Body of pancreas (tissue), 4 donors: ENCODE measurements at regions not wholly inside any gene's neighbourhood (a gene's known extent, or its start where the extent isn't known, plus 50 kb on each side); places are given as distances from the start of the nearest gene placed in this dataset.

ENCODE experiments used
- ATAC-seq: fragments of 150-250 bp; one replicate; pipeline ENCODE4 v1.9.1; 2016
- DNase-seq, 4 donors: peaks; one replicate each; pipeline ENCODE4 v3.0.0-alpha.2; 2019
- H3K27ac ChIP-seq, 4 donors: fragments of 200-600 bp; sonication (generic); 1 replicate in 3 of 4; 2 replicates in 1 of 4; pipeline versions ENCODE4 v1.5.1 to v1.6.1; 2016 to 2019; ENCODE audit warnings: mild to moderate bottlenecking in 1 of 4, mixed read lengths in 1 of 4, moderate library complexity in 1 of 4
- H3K27me3 ChIP-seq, 2 donors: fragments of 200-600 bp; sonication (generic); one replicate each; pipeline ENCODE4 v1.6.0; 2016; ENCODE audit warnings: mild to moderate bottlenecking in 1 of 2
- H3K36me3 ChIP-seq, 2 donors: fragments of 200-600 bp; sonication (generic); replicated peaks in 1 of 2; 2 replicates each; pipeline ENCODE4 v1.5.1; 2016; ENCODE audit warnings: low read depth in 2 of 2; ENCODE audit not compliant: insufficient read depth in 1 of 2
- H3K4me1 ChIP-seq: fragments of 200-600 bp; sonication (generic); one replicate; pipeline ENCODE4 v1.6.0; 2016
- H3K4me3 ChIP-seq, 2 donors: fragments of 200-600 bp; sonication (generic); 1 replicate in 1 of 2; 2 replicates in 1 of 2; pipeline ENCODE4 v1.5.1; 2016 to 2019
- H3K9me3 ChIP-seq, 3 donors: fragments of 200-600 bp; sonication (generic); 1 replicate in 2 of 3; 2 replicates in 1 of 3; pipeline ENCODE4 v1.5.1; 2016
- POLR2A ChIP-seq, 3 donors: fragments of 450-650 bp; IDR thresholded peaks; one replicate each; pipeline ENCODE4 v1.6.1; 2016; ENCODE audit warnings: antibody characterized with exemption in 3 of 3, mild to moderate bottlenecking in 2 of 3
- WGBS, 2 donors: methylation state at CpG; one replicate each; pipeline ENCODE4 v1.1.5; 2017; 5-methylcytosine and 5-hydroxymethylcytosine counted together
- intact Hi-C: fragments of 100-400 bp; cut with DNase I; formaldehyde crosslinking; loops from one replicate; pipeline ENCODE4 v1.15.1; 2023
- TF ChIP-seq, protein P1 (sequence below), 7 experiments: fragments of 450-650 bp in 4 of 7; fragments of 200-600 bp in 3 of 7; sonication (generic) in 3 of 7; IDR thresholded peaks; one replicate each; pipeline ENCODE4 v1.5.1; 2016 to 2019; ENCODE audit warnings: antibody characterized with exemption in 7 of 7

GRCh38 chr11:27938011-27938410 lies 169.9 kb downstream of the KIF18A start:
- no peak for TF ChIP-seq POLR2A (IDR thresholded peaks at IDR 0.05)
- TF ChIP-seq, protein P1, sequence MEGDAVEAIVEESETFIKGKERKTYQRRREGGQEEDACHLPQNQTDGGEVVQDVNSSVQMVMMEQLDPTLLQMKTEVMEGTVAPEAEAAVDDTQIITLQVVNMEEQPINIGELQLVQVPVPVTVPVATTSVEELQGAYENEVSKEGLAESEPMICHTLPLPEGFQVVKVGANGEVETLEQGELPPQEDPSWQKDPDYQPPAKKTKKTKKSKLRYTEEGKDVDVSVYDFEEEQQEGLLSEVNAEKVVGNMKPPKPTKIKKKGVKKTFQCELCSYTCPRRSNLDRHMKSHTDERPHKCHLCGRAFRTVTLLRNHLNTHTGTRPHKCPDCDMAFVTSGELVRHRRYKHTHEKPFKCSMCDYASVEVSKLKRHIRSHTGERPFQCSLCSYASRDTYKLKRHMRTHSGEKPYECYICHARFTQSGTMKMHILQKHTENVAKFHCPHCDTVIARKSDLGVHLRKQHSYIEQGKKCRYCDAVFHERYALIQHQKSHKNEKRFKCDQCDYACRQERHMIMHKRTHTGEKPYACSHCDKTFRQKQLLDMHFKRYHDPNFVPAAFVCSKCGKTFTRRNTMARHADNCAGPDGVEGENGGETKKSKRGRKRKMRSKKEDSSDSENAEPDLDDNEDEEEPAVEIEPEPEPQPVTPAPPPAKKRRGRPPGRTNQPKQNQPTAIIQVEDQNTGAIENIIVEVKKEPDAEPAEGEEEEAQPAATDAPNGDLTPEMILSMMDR (IDR thresholded peaks at IDR 0.05), result no peak
- intact Hi-C loops, result no loop called here
- ATAC-seq, result no peak

DNA sequence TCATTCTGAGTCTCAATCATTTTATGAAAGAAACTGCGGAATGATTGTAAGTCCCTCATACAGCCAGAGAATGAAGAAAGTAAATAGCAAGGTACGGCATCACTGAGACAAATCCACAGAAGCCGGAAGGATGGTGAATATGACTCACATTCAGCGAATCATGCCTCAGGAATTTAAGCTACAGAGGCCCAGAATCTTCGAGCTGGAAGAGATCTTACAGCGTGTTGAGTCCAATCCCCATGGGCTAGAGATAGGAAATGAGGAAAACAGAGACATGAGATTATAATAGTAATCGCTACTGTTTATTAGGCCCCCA lies 173.2 kb downstream of the KIF18A start:
- peaks cover under 1% of the 10 kb centered on the region for H3K4me1 ChIP-seq
- H3K27me3 ChIP-seq, result no peaks in the 10 kb centered on the region
- H3K4me3 ChIP-seq, result no peak overlapping the region
- DNase-seq (no peak), ATAC-seq (no peak)
- intact Hi-C loops, result no loop called here
- H3K27ac ChIP-seq, result no peak overlapping the region
- 71 to 75% methylated on average over 7 of the region's 7 CpGs for WGBS, 2 donors
- H3K9me3 ChIP-seq, result no peaks in the 10 kb centered on the region
- TF ChIP-seq, protein P1 (IDR thresholded peaks at IDR 0.05), result no peak
- TF ChIP-seq POLR2A (IDR thresholded peaks at IDR 0.05), result no peak
- H3K36me3 ChIP-seq, result no peaks in the 10 kb centered on the region

More at GRCh38 chr11:27938011-27938410, 169.9 kb downstream of the KIF18A start:
- Histone ChIP-seq H3K4me3 (no peak overlapping the region), H3K27ac (no peak overlapping the region), H3K27me3 (no peaks in the 10 kb centered on the region), H3K4me1 (no peaks in the 10 kb centered on the region), H3K9me3 (no peaks in the 10 kb centered on the region), H3K36me3 (no peaks in the 10 kb centered on the region)
- no peak for DNase-seq
- WGBS, 2 donors, result 53 to 64% methylated on average over 4 of the region's 4 CpGs

- ATAC-seq (no peak), DNase-seq (no peak)
- Histone ChIP-seq H3K27me3 (no peaks in the 10 kb centered on the region), H3K36me3 (no peaks in the 10 kb centered on the region), H3K9me3 (no peaks in the 10 kb centered on the region), H3K4me3 (no peak overlapping the region), H3K4me1 (peaks cover 6% of the 10 kb centered on the region), H3K27ac (no peak overlapping the region)
- TF ChIP-seq, protein P1 (IDR thresholded peaks at IDR 0.05), result no peak
- no peak for TF ChIP-seq POLR2A (IDR thresholded peaks at IDR 0.05)
- intact Hi-C loops, result no loop called here
- WGBS, 2 donors, result 77 to 83% methylated on average over 13 of the region's 13 CpGs
Measured at GRCh38 chr11:27933992-27934829, 173.7 kb downstream of the KIF18A start.

- Histone ChIP-seq H3K27me3 (no peaks in the 10 kb centered on the region), H3K4me3 (no peak overlapping the region), H3K9me3 (no peaks in the 10 kb centered on the region), H3K27ac (no peak overlapping the region), H3K36me3 (no peaks in the 10 kb centered on the region), H3K4me1 (peaks cover 6% of the 10 kb centered on the region)
- TF ChIP-seq, protein P1 (IDR thresholded peaks at IDR 0.05), result no peak
- no peak for TF ChIP-seq POLR2A (IDR thresholded peaks at IDR 0.05)
- no peak for ATAC-seq
- no peak for DNase-seq
- 86 to 93% methylated on average over 1 of the region's 1 CpG for WGBS, 2 donors
- intact Hi-C loops, result no loop called here
Measured at GRCh38 chr11:27931770-27932169, 176.2 kb downstream of the KIF18A start.

DNA sequence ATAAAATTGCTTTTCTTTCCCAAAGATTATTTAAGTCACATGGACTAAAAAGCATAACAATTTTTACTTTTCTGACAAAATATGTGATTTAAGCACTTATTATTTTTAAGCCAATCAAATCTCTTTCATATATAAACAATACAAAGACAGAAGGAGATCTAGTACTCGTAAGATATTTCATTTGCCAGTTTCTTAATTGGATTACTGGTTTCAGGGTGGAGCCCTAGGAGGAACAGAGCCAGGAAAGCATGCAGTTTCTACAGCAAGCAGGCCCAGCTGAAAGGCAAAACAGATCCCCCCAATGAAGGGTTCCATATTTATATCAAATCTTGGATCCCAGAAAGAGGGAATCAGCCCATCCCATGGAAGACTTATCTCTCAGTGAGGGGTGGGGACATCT lies 177.0 kb downstream of the KIF18A start:
- H3K9me3 ChIP-seq, result no peaks in the 10 kb centered on the region
- ATAC-seq (no peak), DNase-seq (no peak)
- no peaks in the 10 kb centered on the region for H3K36me3 ChIP-seq
- TF ChIP-seq, protein P1 (IDR thresholded peaks at IDR 0.05), result no peak
- TF ChIP-seq POLR2A (IDR thresholded peaks at IDR 0.05), result no peak
- no peak overlapping the region for H3K27ac ChIP-seq
- WGBS, 2 donors, result 81 to 87% methylated on average over 1 of the region's 1 CpG
- intact Hi-C loops, result no loop called here
- no peaks in the 10 kb centered on the region for H3K27me3 ChIP-seq
- H3K4me1 ChIP-seq, result peaks cover 6% of the 10 kb centered on the region
- H3K4me3 ChIP-seq, result no peak overlapping the region
